ENCODE measurements at regions not wholly inside any gene's neighbourhood (a gene's known extent, or its start where the extent isn't known, plus 50 kb on each side); places are given as distances from the start of the nearest gene placed in this dataset.
"Not testable (repeated sequence)": the region's sequence is repeated elsewhere in the genome, so short reads cannot be mapped to it uniquely, and the experiment has no call there.

DNA sequence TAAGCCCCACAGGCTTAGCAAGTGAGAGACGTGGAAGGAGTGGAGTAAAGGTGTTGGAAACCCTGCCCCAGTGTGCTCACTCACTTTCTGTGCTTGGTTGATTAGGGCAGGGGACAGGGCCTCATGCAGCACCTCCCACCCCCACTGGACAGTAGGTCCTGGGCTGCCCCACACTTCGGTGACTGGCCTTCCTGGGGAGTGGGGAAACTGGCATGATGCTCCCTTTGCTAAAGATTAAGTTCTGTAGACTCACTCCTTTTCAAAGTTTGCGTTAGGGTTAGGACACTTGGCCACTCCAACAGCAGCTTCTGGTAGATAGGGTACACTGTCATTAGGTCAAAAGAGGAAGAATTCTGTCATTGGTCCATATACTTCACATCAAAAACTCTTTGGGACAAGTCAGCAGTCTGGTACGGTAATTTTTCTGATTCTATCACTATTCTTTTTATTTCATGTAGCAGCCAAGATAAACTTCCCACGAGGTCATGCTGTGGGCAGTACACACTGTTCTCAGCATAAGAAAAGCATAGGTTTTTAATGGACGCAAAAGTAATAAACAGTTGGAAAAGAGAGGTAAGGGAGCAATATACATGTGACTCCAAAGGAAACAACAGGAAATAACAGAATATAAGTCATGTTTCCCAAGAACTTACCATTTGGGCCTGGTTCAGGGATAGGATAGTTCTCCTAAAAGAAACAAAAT is 106.6 kb upstream of the TERB2 start:
- DNase-seq, result not testable (repeated sequence)

DNA sequence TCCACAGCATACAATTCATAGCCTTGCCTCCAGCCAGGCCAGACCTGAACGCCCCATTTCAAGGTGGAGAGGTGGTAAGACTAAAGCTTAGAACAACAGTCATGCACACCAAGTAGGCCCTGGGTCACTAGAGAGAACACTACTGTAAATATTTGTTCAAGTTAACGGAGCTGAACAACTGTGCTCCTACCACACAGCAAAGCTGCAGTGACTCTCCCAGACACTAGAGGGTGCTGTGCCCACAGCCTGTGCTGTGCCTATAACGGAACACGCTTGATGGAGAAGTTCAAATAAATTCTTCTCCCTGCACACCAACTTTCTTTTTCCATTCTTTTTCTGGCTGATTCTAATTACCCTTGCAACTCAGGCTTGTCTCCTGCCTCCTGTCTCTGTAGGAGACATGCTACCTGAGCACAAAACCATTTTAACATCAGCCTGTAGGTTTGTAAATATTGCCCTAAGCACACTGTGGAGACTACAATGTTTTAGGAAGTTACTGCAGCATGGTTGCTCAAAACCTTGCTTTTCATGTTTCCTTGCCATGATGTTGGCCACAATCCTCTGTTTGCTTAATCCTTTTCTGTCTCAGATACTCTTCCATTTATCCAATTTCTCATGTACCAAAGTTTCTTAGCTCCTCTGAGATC is 103.1 kb upstream of the TERB2 start:
- peak; percentile 78 to 85 (median 83) for DNase-seq

DNA sequence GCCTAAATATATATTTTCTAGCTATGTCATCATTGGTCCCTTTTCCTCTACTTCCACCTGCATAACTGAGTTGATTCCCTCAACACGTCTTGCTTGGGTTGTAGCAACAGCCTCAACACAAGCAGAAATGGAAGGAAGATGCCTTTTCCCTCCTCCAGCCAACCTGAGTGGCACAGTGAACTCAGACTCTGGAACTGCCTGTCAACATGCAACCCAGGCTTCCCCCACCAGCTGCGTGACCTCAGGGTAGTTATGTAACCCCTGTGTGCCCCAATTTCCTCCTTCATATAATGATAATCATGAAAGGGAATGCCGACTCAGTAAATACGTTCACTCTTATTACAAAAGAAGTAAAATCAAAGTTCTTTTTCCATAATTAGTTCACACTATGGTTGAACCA is 101.8 kb upstream of the TERB2 start:
- not testable (repeated sequence) for DNase-seq

DNA sequence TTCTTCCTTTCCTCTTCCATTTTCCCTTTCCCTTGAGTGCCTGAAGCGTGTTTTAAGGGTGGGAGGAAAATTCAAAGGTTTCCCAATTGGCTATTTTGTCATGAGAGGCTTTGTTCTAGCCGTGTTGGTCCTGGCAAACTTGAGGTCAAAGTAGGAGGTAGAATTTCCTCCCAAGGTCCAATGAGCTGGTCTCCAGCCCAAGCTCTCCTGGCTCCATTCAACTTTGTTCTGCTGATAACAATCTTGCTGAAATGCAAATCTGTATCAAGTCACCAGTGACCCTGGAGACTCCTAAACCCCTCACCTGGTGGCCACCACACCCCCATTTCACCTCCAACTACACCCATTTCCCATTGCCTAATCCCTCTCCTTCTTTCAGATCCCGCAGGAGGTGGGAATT is 100.2 kb upstream of the TERB2 start:
- not testable (repeated sequence) for DNase-seq

DNA sequence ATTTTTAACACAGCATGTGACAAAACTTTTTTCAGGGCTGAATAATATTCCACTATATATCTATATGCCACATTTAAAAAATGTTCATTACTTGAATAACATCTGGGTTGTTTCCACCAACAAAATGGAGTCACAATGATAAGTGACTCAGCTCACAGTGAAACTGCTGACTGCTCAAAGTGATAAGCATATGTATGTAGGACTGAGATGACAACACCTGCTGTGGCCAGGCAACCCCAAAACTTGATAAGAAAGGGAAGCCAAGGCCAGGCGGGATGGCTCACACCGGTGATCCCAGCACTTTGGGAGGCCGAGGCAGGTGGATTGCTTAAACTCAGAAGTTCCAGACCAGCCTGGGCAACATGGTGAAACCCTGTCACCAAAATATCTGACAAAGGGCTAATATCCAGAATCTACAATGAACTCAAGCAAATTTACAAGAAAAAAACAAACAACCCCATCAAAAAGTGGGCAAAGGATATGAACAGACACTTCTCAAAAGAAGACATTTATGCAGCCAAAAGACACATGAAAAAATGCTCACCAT is 99.2 kb upstream of the TERB2 start:
- not testable (repeated sequence) for DNase-seq

DNA sequence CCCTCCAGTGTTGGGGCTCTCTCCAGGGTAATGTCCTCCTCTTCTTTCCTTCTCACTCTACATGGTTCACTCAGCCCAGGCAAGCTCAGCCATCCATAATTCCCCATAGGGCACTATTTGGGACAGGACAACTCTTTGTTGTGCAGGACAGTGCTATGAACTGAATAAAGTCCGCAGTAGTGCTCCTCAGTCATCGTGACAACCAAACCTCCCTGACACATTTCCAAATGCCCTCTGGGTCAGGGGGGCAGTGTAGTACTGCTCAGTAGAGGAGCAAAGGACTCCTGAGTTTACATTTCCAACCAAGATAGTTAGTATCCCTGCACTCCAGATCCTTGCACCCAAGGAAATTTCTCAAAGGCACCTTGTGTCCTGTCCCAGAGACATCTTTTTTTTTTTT is 97.4 kb upstream of the TERB2 start:
- DNase-seq, result not testable (repeated sequence)

DNA sequence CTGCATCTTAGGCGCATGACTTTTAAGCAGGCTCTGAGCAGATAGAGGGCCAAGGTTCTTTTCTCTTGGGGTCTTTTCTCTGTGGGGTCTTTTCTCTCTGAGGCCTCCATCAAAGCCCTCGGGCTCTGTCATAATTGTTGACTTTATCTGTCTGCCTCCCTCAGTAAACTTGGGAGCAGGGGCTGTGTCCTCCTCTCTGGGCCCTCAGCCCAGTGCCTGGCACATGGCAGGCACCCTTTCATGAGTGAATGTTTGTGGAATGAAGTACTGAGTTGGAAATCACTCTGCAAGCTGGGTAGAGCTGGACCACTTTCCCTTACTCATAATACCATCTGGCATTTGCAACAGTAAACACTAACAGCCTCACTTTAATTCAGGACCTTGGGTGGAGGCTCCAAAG is 96.3 kb upstream of the TERB2 start:
- not testable (repeated sequence) for DNase-seq

DNA sequence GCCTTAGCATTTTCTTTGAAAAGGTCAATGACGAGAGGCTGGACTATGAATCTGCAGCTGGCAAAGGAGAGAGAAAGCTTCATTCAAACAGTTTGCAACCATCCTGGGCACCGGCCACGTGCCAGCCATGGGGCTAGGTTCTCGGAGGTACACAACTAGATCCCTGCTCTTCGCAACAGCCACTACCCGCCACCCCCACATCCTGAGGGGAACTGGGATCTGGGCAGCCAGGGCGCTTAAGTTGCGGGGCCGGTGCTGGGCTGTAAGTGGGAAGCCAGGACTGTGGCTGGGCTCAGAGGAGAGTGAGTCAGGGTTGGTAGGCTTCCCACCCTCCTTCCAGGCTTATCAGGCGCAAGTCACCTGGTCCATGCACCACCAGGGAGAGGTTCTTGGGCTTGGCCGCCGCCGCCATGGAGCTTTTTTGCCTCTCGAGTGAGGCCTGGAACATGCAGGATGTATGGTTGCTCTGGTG is 95.0 kb upstream of the TERB2 start:
- no peak for DNase-seq

DNA sequence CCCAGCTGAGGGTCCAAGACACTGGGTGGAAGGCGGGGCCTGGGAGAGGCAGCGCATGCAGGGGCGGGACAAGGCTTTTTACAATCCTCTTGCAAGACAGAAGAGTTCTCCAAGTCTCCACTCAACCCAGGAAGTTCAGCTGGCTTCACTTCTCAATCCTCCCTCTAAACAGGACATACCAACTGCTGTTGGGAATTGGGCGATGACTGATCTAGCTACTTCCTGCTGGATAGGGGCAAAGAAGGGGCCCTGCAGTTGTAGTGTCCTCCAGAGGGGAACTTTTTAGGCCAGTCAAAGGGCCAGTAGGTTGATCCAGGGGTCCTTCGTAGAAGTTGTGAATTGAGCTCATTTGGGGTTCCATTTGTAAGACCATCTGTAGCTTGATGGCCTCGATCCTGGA is 94.6 kb upstream of the TERB2 start:
- DNase-seq, result no peak

DNA sequence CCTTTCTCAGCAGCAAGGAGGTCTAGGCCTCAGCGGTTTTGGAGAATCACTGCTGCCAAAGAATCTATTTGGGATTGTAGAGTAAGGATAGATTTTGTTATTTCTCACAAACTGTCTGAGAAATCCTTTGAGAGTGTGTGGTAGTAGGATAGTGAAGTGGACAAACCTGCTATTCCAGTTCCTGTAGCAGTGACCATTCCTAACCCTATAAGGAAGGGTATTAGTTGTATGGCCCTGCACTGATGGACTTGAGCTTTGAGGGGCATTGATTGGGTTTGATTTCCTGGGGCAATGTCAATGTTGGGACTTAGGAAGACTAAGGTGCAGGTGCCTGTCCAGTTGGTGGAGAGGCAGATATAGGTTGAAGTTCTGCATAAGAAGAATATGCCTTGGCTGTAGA is 93.6 kb upstream of the TERB2 start:
- DNase-seq, result not testable (repeated sequence)

DNA sequence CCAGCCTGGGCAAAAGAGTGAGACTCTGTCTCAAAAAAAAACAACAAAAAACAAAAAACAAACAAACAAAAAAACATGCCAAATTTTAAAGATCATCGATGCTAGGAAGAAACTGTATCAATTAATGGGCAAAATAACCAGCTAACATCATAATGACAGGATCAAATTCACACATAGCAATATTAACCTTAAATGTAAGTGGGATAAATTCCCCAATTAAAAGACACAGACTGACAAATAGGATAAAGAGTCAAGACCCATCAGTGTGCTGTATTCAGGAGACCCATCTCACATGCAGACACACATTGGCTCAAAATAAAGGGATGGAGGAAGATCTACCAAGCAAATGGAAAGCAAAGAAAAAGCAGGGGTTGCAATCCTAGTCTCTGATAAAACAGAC is 88.4 kb upstream of the TERB2 start:
- DNase-seq, result not testable (repeated sequence)

DNA sequence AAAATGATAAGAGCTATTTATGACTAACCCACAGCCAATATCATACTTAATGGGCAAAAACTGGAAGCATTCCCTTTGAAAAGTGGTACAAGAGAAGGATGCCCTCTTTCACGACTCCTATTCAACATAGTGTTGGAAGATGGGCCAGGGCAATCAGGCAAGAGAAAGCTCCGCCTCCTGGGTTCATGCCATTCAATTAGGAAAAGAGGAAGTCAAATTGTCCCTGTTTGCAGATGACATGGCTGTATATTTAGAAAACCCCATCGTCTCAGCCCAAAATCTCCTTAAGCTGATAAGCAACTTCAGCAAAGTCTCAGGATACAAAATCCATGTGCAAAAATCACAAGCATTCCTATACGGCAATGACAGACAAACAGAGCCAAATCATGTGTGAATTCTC is 86.4 kb upstream of the TERB2 start:
- not testable (repeated sequence) for DNase-seq

DNA sequence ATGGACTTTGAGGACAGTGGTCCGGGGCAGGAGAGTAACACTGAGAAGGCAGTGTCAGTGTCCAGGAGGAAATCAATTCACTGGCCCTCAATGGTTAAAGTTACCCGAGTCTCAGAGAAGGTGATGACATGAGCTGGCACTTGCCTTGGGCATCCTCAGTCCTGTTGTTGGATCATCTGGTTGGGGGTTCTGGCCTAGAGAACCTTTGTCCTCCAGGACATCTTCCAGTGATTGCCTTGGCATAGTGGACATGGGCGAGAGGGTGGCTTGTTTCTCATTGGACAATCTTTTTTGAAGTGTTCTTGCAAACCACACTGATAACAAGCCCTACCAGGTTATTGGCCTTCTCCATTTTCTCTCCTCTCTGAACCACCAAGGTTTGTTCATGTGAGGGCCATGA is 83.4 kb upstream of the TERB2 start:
- DNase-seq, result no peak

DNA sequence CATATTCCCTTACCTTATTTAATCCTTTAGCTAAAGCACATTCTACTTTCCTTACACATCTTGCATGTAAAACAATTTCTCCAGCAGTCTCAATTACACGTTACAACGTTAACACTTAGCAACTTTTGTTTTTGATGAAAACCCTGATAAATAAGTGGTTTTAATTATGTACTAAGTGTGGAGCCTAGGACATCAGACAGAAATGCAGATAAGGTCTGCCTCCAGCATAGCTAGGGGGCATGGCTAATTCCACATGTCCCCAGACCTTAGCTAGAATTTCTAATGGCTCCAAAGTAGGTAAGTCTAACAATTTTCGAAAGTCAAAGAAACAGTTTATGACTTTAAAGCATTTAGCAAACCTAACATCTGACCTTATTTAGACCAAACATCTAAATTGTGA is 77.4 kb upstream of the TERB2 start:
- no peak for DNase-seq

DNA sequence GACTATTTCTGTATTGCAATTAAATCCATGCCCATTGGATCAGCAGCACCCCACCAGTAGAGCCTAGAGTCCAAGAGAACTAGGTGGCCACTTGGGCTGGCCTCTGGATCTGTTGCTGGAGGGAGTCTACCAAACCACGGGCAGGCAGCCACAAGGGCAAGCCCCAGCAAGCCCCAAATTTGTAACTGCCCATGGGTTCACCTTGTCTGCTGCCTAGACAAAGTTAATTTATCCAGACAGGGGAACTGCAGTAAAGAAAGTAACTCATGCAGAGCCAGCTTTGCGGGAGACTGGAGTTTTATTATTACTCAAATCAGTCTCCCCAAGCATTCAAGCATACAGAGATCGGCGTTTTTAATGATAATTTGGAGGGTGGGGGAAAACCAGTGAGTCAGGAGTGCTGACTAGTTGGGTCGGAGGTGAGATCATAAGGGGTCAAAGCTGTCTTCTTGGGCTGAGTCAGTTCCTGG is 74.0 kb upstream of the TERB2 start:
- DNase-seq, result no peak

DNA sequence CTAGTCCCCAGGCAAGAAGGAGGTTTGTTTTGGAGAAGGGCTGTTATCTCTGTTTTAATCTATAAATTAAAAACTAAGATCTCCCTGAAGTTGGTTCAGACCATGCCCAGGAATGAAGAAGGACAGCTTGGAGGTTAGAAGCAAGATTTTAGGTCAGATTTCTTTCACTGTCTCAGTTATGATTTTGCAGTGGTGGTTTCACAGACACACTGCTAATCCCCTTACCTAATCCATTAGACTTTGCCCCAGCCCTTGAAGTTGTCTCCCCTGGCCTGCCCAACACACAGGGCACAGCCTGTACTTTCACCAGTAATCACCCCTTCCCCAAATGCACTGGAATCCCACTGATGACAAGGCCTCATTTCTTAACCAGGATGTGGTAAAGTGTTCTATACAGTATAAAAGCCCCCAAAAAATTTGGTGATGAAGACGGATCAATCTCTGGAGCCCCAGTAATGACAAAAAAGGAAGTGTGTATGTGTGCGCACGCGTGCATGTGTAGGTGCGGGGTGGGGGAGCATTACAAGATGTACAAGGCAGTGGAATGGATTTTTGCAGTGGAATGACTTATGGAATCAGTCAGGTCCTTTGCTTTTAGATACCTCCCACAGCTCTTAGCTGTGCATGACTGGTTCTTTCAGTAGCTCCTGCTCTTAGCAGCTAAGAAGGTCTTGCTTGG is 73.1 kb upstream of the TERB2 start:
- DNase-seq, result no peak

DNA sequence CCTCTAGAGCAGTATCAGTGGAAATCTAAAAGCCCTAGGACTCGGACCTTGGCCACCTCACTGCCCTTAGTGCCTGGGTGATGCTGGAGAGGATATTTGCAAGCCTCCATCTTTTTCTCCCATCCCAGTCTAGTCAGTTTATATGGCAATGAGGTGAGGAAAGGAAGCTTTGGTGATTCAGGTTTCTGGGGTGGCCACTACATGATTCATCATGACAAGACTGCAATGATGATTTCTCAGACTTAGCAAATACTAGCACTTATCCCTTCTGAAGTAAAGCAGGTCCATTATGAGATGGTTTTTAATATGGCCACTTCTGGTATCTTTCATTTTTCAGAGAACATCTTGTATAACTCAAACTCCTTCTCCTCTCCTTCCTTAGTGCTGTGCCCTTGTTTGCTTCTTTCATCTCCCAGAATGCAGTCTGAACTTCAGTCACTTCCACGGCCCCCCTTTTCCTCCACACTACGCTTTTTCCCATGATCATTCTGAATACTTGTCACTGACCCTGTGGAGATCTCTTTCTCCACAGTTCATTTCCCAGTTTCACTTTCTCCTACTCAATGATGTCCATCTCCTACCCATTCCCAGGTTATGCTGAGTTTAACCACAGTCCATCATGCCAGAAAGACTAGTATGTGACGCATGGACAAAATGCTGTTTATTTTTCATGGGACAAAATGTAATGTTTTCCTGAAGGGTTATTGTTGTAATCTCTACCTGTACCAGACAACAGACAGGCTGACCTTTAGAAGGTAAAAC is 57.4 kb upstream of the TERB2 start:
- DNase-seq, result not testable (repeated sequence)

DNA sequence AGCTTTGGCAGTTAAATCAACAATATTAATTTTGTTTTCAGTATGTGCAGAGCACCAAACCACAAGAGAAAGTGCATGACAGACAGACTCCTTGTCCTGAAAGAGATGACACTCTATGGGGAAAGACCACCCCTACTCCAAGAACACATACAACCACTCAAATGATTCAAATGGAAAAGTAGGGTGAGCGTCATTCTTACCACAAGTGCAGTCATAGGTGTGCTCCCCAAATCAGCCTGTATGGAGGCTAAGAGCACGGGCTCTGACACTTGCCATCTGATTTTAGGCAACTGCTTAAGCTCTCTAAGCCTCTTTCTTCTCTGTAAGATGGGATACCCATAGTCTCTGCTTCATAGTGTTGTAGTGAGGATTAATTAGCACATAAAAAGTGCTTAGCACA is 56.7 kb upstream of the TERB2 start:
- DNase-seq, result not testable (repeated sequence)

DNA sequence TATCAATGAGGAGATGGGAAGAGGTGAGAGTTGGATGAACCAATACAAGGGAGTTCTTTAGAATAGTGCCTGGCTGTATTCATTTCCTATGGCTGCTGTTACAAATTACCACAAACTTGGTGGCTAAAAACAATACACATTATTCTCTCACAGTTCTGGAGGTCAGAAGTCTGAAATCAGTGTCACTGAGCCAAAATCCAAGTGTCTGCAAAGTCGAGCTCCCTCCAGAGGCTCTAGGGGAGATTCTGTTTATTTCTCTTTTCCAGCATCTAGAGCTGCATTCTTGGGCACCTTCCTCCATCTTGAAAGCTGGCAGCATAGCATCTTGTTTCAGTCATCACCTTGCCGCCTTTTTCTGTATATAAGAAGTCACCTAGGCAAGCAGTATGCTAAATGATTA is 55.7 kb upstream of the TERB2 start:
- DNase-seq, result not testable (repeated sequence)

DNA sequence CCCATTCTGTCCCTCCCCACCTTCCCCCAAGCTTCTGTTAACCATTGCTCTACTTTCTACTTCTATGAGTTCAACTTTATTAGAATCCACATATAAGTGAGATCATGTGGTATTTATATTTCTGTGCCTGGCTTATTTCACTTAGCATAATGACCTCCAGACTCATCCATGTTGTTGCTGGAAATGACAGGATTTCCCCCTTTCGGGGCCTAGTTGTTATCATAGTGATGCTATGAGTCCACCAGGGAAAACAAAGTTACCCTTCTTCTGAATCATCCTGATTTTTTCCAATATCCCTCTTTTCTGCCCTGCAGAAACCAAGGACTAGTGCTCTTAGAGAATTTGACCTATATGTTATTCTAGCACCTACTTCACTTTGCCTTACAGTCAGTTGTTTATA is 53.2 kb upstream of the TERB2 start:
- not testable (repeated sequence) for DNase-seq

DNA sequence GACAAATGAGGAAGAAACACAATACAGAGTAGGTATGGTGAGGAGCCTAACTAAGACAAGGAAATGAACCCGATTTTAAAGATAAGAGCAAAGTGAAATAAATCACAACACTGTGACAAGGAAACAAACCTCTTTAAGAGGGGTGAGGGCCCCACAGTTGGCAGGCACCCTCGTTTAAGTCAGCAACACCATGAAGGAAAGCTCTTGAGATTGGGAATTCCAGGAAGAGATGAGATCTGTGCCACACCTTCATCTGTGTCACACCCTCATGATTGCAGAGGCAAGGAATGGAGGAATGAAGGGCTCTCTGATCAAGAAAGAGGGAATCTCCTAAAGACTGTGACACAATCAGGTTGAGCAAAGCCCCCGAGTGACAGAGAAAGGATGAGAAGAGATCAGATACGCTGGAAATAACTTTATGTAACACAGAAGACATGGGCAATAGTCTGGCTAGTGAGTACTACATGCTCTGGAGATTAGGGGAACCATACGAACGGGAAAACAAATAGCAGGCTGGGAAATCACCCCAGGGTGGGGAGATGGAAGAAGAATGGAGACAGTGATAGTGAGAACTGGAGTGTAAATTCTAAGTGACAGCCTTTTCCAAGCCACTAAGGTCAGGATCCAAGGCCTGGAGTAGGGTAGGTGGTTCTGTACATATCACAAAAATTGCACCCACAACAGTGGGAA is 51.7 kb upstream of the TERB2 start:
- DNase-seq, result not testable (repeated sequence)

Data from suppressor macrophage (primary cell).